ENCODE measurements at regions not wholly inside any gene's neighbourhood (a gene's known extent, or its start where the extent isn't known, plus 50 kb on each side); places are given as distances from the start of the nearest gene placed in this dataset.

- no peak for DNase-seq (ENCODE audit: low spot score)
These were observed 132.3 kb upstream of the CRY1 start for GRCh38 chr12:107225635-107226034.

GRCh38 chr12:107226126-107226525, 132.8 kb upstream of the CRY1 start:
- DNase-seq (ENCODE audit: low spot score), result no peak

DNA sequence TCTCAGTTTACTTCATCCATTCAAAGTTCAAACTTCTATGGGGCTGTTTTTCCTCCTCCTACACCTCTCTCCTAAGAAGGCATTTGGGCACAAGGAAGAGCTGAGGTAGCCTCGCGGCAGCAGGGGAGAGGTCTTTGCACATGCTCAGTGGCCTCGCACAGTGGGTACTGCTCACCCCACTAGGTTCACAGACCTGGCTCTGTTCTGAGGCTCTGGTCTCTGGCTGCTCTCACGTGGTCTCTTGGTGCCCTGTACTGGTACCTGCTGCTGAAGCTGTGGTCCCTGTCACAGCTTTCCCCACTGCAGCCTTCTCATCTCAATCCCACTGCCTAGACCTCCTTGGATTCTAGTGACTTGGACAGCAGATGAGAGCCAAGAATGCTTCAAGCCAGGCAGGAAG, 134.7 kb upstream of the CRY1 start:
- no peak for DNase-seq (ENCODE audit: low spot score)

- no peak for DNase-seq (ENCODE audit: low spot score)
These were observed 136.5 kb upstream of the CRY1 start for GRCh38 chr12:107229827-107230226.

DNA sequence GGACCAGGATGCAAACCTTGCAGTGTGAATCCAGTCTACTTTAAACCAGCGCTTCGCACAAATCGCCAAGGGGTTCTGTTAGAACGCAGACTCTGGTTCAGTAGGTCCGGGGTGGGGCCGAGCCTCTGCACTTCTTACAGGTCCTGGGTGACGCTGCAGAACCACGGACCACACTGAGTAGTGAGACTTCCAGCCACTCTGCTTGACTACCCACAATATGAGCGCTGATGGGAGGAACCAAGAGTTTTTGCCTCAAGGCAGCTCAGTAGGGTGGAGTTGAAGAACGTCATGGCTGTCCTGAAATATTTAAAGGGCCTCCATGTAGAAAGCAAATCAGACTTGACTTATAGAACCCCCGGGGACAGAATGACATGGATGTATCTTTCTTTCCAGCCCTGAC, 138.0 kb upstream of the CRY1 start:
- DNase-seq (ENCODE audit: low spot score), result no peak

DNA sequence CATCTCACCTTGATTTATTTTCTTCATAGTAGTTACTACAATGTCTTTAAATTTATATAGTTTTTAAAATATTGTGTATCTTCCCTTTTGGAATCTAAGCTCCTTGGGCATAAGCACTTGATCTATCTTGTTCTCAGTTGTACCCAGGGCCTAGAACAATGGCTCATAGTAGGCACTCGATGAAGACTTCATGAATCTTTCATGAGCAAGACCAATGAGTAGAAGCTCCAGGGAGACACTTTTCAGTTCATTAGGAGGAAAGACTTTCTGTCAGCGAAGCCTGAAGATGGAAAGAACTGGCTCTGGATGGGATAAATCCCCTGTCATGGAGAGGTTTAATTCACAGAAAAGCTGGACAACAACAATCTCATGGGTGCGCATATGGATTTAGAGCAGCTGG, 140.2 kb upstream of the CRY1 start:
- DNase-seq (ENCODE audit: low spot score), result no peak

DNA sequence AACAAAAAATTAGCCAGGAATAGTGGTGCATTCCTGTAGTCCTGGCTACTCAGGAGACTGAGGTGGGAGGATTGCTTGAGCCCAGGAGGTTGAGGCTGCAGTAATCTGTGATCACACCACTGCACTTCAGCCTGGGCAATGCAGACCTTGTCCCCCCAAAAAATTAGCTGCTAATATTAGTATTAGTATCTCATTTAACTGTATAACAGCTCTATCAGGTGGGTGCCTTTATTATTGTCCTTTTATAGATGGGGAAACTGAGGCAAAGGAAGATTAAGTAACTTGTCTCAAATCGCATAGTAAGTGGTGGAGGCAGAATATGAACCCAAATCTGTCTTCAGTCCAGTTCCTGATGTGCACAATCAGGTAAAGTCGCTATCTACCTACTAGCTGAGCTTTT, 142.3 kb upstream of the CRY1 start:
- DNase-seq (ENCODE audit: low spot score), result no peak

DNA sequence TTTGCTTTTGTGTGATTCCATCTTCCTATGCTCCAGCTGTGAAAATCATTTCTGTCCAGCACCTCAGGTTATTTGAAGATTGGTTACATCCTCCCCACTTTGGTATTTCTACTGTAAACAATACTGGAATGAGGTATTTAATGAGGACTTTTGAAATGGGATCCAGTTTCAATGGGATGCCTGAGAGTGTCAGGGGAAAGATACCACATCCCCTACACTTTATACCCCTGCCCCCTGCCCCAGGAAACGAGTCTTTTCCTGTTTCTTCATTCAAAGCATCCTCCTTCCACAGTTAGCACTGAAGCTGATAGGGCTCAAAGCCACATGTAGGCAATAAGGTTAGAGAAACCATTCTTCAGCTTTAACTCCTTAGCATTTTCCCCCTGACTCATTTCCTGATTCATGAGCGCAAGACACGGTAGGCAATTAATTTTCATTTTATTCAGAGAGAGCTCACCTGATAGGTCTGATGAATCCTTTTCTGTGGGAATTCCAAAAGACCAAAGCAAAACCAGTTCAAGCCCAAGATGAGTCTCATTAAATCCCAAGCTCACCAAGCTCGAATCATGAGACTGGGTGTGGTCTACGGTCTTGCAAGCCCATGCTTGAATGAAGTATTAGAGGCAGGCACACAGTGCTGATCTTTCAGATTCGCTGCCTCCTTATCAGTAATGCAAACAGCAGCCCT, 143.6 kb upstream of the CRY1 start:
- no peak for DNase-seq (ENCODE audit: low spot score)

- DNase-seq (ENCODE audit: low spot score), result no peak
These were observed 144.9 kb upstream of the CRY1 start for GRCh38 chr12:107238296-107238695.

DNA sequence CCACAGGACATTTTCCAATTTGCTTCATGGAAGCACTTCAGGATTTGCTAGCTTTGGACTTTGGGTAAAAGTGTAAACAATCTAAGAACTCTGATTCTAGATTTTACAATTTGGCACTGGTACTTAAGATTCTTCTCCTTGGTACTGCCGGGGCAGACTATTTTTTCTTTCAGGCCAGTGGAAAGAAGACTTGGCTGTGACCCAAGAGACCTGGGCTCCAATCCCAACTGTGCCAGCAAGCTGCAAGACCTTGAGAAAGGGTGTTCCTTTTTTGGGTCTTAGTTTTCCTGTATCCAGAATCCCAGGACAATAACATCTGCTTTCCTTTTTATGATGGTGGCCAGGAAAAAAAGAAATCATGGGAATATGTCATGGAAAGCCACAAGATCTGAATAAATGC, 148.1 kb upstream of the CRY1 start:
- no peak for DNase-seq (ENCODE audit: low spot score)

GRCh38 chr12:107242189-107242588, 148.8 kb upstream of the CRY1 start:
- DNase-seq (ENCODE audit: low spot score), result no peak

- DNase-seq (ENCODE audit: low spot score), result no peak
These were observed 150.0 kb upstream of the CRY1 start for GRCh38 chr12:107243341-107243740.

DNA sequence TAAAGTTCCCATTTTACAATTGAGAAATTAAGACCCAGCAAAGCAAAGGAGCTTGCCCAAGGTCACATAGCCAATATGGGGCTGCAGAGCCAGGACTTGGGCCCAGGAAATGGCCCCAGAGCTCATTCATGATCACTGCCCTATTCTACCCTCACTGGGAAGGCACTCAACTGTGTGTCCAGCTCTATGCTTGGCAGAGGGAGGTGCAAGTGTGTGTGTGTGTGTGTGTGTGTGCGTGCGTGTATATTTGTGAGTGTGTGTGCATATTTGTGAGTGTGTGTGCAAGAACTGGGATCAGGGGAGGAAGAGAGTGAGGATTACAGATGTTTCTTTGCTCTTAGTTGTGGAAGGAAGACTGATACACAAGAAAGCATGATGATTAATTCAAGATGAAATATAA, 151.2 kb upstream of the CRY1 start:
- no peak for DNase-seq (ENCODE audit: low spot score)

DNA sequence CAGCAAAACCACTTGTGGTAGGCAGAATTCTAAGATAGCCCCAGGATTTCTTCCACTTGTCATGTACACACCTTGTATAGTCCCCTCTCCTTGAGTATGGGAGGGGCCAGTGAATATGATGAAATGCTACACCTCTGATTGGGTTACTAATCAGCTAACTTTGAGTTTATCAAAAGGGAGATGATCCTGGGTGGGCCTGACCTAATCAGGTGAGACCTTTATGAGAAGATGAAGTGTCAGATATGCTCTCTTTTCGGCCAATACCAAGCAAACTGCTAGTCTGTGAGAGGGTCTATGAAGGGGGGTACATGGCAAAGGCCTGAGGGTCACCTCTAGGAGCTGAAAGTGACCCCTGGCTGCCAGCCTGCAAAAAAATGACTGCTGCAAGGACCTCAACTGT, 154.3 kb upstream of the CRY1 start:
- DNase-seq (ENCODE audit: low spot score), result no peak

DNA sequence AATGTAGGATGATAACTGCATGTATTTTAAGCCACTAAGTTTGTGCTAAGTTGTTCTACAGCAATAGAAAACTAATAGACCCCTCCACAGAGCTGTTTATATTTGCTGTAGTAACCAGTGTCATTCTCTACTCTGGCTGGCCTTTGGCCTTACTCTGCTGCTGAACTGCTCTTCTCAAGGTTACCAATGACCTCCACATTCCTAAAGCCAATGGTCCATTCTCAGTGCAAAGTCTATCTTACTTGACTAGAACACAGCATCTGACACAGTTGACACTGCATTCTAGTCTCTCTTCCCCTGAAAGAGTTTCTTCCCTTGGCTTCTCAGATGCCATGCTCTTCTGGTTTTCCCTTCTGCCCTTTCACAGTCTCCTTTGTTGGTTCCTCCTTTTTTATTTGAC, 154.8 kb upstream of the CRY1 start:
- DNase-seq (ENCODE audit: low spot score), result no peak

DNA sequence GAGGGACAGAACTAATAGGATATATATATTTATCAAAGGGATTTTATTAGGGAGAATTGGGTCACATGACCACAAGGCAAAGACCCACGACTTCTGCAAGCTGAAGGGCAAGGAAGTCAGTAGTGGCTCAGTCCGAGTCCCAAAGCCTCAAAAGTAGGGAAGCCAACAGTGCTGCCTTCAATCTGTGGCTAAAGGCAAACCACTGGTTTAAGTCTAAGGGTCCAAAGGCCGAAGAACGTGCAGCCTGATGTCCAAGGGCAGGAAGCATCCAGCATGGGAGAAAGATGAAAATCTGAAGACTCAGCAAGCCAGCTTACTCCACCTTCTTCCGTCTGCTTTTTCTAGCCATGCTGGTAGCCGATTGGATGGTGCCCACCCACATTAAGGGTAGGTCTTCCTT, 157.9 kb upstream of the CRY1 start:
- no peak for DNase-seq (ENCODE audit: low spot score)

GRCh38 chr12:107253361-107253760, 160.0 kb upstream of the CRY1 start:
- no peak for DNase-seq (ENCODE audit: low spot score)

- no peak for DNase-seq (ENCODE audit: low spot score)
These were observed 161.0 kb upstream of the CRY1 start for GRCh38 chr12:107254258-107254856.

- no peak for DNase-seq (ENCODE audit: low spot score)
These were observed 165.4 kb upstream of the CRY1 start for GRCh38 chr12:107258780-107259179.

DNA sequence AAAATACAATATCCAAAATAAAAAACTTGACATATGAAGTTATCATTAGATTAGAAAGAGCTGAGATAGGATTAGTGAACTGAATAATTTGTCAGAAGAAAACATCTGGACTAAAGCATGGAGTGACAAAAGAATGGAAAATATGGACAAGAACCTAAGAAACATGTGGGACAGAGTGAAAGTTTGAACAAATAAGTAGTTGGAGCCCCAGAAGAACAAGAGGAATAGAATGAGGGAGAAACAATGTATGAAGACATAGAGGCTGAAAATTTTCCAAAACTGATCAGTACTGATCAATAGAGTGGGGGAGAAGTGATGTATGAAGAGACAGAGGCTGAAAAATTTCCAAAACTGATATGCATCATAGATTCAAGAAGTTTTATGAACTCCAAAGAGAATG, 170.6 kb upstream of the CRY1 start:
- no peak for DNase-seq (ENCODE audit: low spot score)

DNA sequence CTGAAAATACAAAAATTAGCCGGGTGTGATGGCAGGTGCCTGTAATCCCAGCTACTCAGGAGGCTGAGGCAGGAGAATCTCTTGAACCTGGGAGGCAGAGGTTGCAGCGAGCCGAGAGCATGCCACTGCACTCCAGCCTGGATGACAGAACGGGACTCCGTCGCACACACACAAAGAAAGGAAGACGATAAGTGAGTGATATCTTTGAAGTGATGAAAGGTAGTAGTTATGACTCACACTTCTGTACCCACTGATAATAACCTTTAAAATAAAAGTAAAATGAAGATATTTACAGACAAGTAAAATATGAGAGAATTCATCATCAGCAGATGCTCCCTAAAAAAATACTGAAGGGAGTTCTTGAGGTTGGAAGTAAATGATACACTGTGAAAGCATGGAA, 171.3 kb upstream of the CRY1 start:
- no peak for DNase-seq (ENCODE audit: low spot score)

- no peak for DNase-seq (ENCODE audit: low spot score)
These were observed 174.3 kb upstream of the CRY1 start for GRCh38 chr12:107267604-107268003.

- DNase-seq (ENCODE audit: low spot score), result no peak
These were observed 178.2 kb upstream of the CRY1 start for GRCh38 chr12:107271523-107271922.

DNA sequence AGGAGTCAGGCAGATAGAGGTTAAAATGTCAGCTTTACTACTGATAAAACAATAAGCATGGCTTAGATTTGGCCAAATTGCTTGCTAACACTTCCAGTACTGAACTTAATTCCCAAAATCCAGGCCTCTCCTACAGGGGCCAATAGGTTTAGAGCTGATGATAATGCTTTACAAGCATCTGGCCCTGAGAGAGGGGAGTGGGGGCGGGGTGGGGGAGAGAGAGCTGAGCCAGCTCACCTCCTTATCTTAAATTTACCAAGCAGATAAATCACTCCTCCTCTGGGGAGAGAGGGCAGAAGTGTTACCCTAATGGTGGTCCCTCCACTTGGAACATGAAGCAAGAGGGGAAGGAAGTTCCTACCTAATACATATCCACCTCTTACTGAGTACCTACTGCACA, 182.2 kb upstream of the CRY1 start:
- no peak for DNase-seq (ENCODE audit: low spot score)
